Dermis microvascular lymphatic vessel endothelial cell (primary cell): ENCODE measurements at regions not wholly inside any gene's neighbourhood (a gene's known extent, or its start where the extent isn't known, plus 50 kb on each side); places are given as distances from the start of the nearest gene placed in this dataset.
"Not testable (repeated sequence)": the region's sequence is repeated elsewhere in the genome, so short reads cannot be mapped to it uniquely, and the experiment has no call there.

Experiments
- DNase-seq, 2 donors: peaks; one replicate each; pipeline versions ENCODE4 v3.0.0 to v3.0.0-alpha.2; 2010; ENCODE audit warnings: low read depth in 2 of 2

GRCh38 chr3:127070776-127071175 lies 87.9 kb downstream of the PLXNA1 start:
- DNase-seq: no peak

- no peak for DNase-seq
Measured at GRCh38 chr3:127071597-127072001, 88.7 kb downstream of the PLXNA1 start.

GRCh38 chr3:127072221-127072771 lies 89.4 kb downstream of the PLXNA1 start:
- DNase-seq: no peak

GRCh38 chr3:127072971-127073783 lies 90.3 kb downstream of the PLXNA1 start:
- no peak for DNase-seq

GRCh38 chr3:127073941-127074820 lies 91.3 kb downstream of the PLXNA1 start:
- no peak for DNase-seq

GRCh38 chr3:127074900-127075360 lies 92.0 kb downstream of the PLXNA1 start:
- DNase-seq: no peak

- not testable (repeated sequence) for DNase-seq
Measured at GRCh38 chr3:127076166-127076992, 93.5 kb downstream of the PLXNA1 start.

- no peak for DNase-seq
Measured at GRCh38 chr3:127077068-127077467, 94.2 kb downstream of the PLXNA1 start.

GRCh38 chr3:127077505-127078064 lies 94.7 kb downstream of the PLXNA1 start:
- DNase-seq: no peak

- DNase-seq: no peak
Measured at GRCh38 chr3:127078626-127079025, 95.7 kb downstream of the PLXNA1 start.

GRCh38 chr3:127079211-127079610 lies 96.3 kb downstream of the PLXNA1 start:
- no peak for DNase-seq

GRCh38 chr3:127081001-127081720 lies 98.2 kb downstream of the PLXNA1 start:
- DNase-seq: no peak

- DNase-seq: no peak
Measured at GRCh38 chr3:127082066-127082465, 99.2 kb downstream of the PLXNA1 start.

GRCh38 chr3:127083778-127084397 lies 101.0 kb downstream of the PLXNA1 start:
- no peak for DNase-seq

GRCh38 chr3:127084401-127084990 lies 101.6 kb downstream of the PLXNA1 start:
- no peak for DNase-seq

- DNase-seq: no peak
Measured at GRCh38 chr3:127085576-127085975, 102.7 kb downstream of the PLXNA1 start.

- DNase-seq: not testable (repeated sequence)
Measured at GRCh38 chr3:127086591-127086990, 103.7 kb downstream of the PLXNA1 start.

GRCh38 chr3:127087441-127087840 lies 104.5 kb downstream of the PLXNA1 start:
- DNase-seq: no peak
